NT2/D1 (cell line): ENCODE measurements at regions not wholly inside any gene's neighbourhood (a gene's known extent, or its start where the extent isn't known, plus 50 kb on each side); places are given as distances from the start of the nearest gene placed in this dataset.

Source experiments
- DNase-seq: peaks from one replicate; pipeline ENCODE4 v3.0.0-alpha.2; 2011; ENCODE audit warnings: low read depth, low spot score
- H3K27me3 ChIP-seq: 2 replicates; pipeline ENCODE4 v1.6.0; 2011; ENCODE audit warnings: mild to moderate bottlenecking; ENCODE audit not compliant: insufficient read length, insufficient read depth
- H3K36me3 ChIP-seq: 2 replicates; pipeline ENCODE4 v1.6.1; 2011; ENCODE audit warnings: mild to moderate bottlenecking, low read length, mixed read lengths; ENCODE audit not compliant: insufficient read depth, insufficient read length
- H3K4me1 ChIP-seq: 2 replicates; pipeline ENCODE4 v1.5.1; 2011; ENCODE audit not compliant: insufficient read depth, insufficient read length
- H3K4me3 ChIP-seq: 2 replicates; pipeline ENCODE4 v1.5.1; 2011; ENCODE audit warnings: low read depth; ENCODE audit not compliant: insufficient read length
- H3K9ac ChIP-seq: 2 replicates; pipeline ENCODE4 v1.6.0; 2011; ENCODE audit warnings: low read depth; ENCODE audit not compliant: insufficient read length
- H3K9me3 ChIP-seq: 2 replicates; pipeline ENCODE4 v1.5.1; 2011; ENCODE audit warnings: mild to moderate bottlenecking, low read length; ENCODE audit not compliant: insufficient read depth
- SUZ12 ChIP-seq: IDR thresholded peaks from 2 replicates; pipeline ENCODE4 v1.6.1; 2011; ENCODE audit not compliant: insufficient read length, insufficient read depth; ENCODE audit errors: extremely low read depth
- YY1 ChIP-seq: IDR thresholded peaks from 2 replicates; pipeline ENCODE4 v1.6.1; 2011; ENCODE audit not compliant: insufficient read length, insufficient read depth
- ZNF274 ChIP-seq: IDR thresholded peaks from 2 replicates; pipeline ENCODE4 v1.6.1; 2011; ENCODE audit warnings: mild to moderate bottlenecking, low read depth, low read length

GRCh38 chr3:117133066-117133465 lies 423.5 kb downstream of the TUSC7 start:
- Histone ChIP-seq H3K36me3 (no peaks in the 10 kb centered on the region), H3K27me3 (no peaks in the 10 kb centered on the region), H3K9me3 (no peaks in the 10 kb centered on the region), H3K9ac (no peak overlapping the region), H3K4me1 (no peaks in the 10 kb centered on the region), H3K4me3 (no peak overlapping the region)
- DNase-seq, result no peak
- TF ChIP-seq YY1 (no peak), SUZ12 (no peak), ZNF274 (no peak)

GRCh38 chr3:117135207-117135606 lies 425.6 kb downstream of the TUSC7 start:
- H3K4me3 ChIP-seq, result no peak overlapping the region
- TF ChIP-seq YY1 (no peak), SUZ12 (no peak), ZNF274 (no peak)
- no peaks in the 10 kb centered on the region for H3K4me1 ChIP-seq
- H3K9me3 ChIP-seq, result no peaks in the 10 kb centered on the region
- H3K27me3 ChIP-seq, result no peaks in the 10 kb centered on the region
- H3K9ac ChIP-seq, result no peak overlapping the region
- no peaks in the 10 kb centered on the region for H3K36me3 ChIP-seq
- DNase-seq, result no peak

- TF ChIP-seq YY1 (no peak), ZNF274 (no peak), SUZ12 (no peak)
- DNase-seq, result no peak
- no peak overlapping the region for H3K4me3 ChIP-seq
- no peaks in the 10 kb centered on the region for H3K36me3 ChIP-seq
- no peaks in the 10 kb centered on the region for H3K9me3 ChIP-seq
- no peaks in the 10 kb centered on the region for H3K27me3 ChIP-seq
- H3K4me1 ChIP-seq, result no peaks in the 10 kb centered on the region
- H3K9ac ChIP-seq, result no peak overlapping the region
Measured at GRCh38 chr3:117136003-117136402, 426.4 kb downstream of the TUSC7 start.

GRCh38 chr3:117137065-117137464 lies 427.5 kb downstream of the TUSC7 start:
- Histone ChIP-seq H3K4me3 (no peak overlapping the region), H3K9me3 (no peaks in the 10 kb centered on the region), H3K27me3 (no peaks in the 10 kb centered on the region), H3K36me3 (no peaks in the 10 kb centered on the region), H3K4me1 (no peaks in the 10 kb centered on the region), H3K9ac (no peak overlapping the region)
- no peak for TF ChIP-seq YY1
- no peak for TF ChIP-seq ZNF274
- DNase-seq, result no peak

GRCh38 chr3:117139681-117140080 lies 430.1 kb downstream of the TUSC7 start:
- H3K27me3 ChIP-seq, result no peaks in the 10 kb centered on the region
- no peak for DNase-seq
- TF ChIP-seq SUZ12, result no peak
- TF ChIP-seq ZNF274, result no peak
- TF ChIP-seq YY1, result no peak
- H3K9ac ChIP-seq, result no peak overlapping the region
- no peaks in the 10 kb centered on the region for H3K4me1 ChIP-seq
- no peaks in the 10 kb centered on the region for H3K36me3 ChIP-seq
- H3K9me3 ChIP-seq, result no peaks in the 10 kb centered on the region
- H3K4me3 ChIP-seq, result no peak overlapping the region

- Histone ChIP-seq H3K27me3 (no peaks in the 10 kb centered on the region), H3K9me3 (no peaks in the 10 kb centered on the region), H3K4me3 (no peak overlapping the region), H3K36me3 (no peaks in the 10 kb centered on the region), H3K9ac (no peak overlapping the region), H3K4me1 (no peaks in the 10 kb centered on the region)
- no peak for TF ChIP-seq SUZ12
- no peak for TF ChIP-seq YY1
- TF ChIP-seq ZNF274, result no peak
- no peak for DNase-seq
Measured at GRCh38 chr3:117141812-117142211, 432.2 kb downstream of the TUSC7 start.

- H3K4me3 ChIP-seq, result no peak overlapping the region
- TF ChIP-seq YY1 (no peak), ZNF274 (no peak), SUZ12 (no peak)
- no peaks in the 10 kb centered on the region for H3K27me3 ChIP-seq
- no peaks in the 10 kb centered on the region for H3K9me3 ChIP-seq
- no peaks in the 10 kb centered on the region for H3K36me3 ChIP-seq
- H3K4me1 ChIP-seq, result no peaks in the 10 kb centered on the region
- no peak for DNase-seq
- no peak overlapping the region for H3K9ac ChIP-seq
Measured at GRCh38 chr3:117144853-117145252, 435.3 kb downstream of the TUSC7 start.

- Histone ChIP-seq H3K4me3 (no peak overlapping the region), H3K27me3 (no peaks in the 10 kb centered on the region), H3K9me3 (no peaks in the 10 kb centered on the region), H3K4me1 (no peaks in the 10 kb centered on the region), H3K36me3 (no peaks in the 10 kb centered on the region), H3K9ac (no peak overlapping the region)
- TF ChIP-seq ZNF274 (no peak), YY1 (no peak), SUZ12 (no peak)
- DNase-seq, result no peak
Measured at GRCh38 chr3:117145677-117146076, 436.1 kb downstream of the TUSC7 start.
